Fibroblast of skin of right quadriceps (primary cell): ENCODE measurements at regions not wholly inside any gene's neighbourhood (a gene's known extent, or its start where the extent isn't known, plus 50 kb on each side); places are given as distances from the start of the nearest gene placed in this dataset.

Source experiments
- DNase-seq: peaks from one replicate; pipeline ENCODE4 v3.0.0-alpha.2; 2013

DNA sequence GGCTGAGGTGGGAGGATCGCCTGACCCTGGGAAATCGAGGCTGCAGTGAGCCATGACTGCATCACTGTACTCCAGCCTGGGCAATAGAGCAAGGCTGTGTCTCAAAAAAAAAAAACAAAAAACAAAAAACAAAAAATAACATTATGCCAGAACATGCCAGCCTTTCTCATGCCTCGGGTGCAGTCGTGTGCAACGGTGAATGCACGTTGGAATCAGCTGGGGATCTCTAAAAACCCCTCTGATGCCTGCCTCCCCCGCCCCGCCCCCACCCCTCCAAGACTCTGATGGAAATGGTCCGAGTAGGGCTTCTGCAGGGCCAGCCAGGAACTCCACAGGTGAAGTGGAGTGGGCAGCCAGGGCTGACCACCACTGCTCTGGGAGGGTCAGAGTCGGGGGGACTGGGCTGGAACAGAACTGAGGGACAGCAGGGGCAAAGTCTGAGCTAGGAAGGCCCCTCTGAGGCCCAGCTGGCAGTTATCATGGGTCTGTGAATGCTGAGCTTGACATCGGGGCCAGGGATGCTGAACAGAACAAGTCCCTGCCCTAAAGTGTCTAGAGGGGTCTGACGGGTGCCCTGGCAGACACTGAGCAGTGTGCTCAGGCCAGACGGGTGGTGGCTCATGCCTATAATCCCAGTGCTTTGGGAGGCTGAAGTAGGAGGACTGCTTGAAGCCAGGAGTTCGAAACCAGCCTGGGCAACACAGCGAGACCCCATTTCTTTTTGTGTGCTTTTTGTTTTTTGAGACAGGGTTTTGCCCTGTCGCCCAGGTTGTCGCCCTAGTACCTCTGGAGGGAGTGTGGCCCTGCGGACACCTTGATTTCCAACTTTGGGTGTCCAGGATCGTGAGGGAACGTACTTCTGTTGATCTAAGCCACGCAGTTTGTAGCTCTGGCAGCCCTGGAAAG is 193.4 kb upstream of the GSE1 start:
- no peak for DNase-seq

- peak; percentile 42 for DNase-seq
Measured at GRCh38 chr16:85420501-85421337, 192.4 kb upstream of the GSE1 start.

DNA sequence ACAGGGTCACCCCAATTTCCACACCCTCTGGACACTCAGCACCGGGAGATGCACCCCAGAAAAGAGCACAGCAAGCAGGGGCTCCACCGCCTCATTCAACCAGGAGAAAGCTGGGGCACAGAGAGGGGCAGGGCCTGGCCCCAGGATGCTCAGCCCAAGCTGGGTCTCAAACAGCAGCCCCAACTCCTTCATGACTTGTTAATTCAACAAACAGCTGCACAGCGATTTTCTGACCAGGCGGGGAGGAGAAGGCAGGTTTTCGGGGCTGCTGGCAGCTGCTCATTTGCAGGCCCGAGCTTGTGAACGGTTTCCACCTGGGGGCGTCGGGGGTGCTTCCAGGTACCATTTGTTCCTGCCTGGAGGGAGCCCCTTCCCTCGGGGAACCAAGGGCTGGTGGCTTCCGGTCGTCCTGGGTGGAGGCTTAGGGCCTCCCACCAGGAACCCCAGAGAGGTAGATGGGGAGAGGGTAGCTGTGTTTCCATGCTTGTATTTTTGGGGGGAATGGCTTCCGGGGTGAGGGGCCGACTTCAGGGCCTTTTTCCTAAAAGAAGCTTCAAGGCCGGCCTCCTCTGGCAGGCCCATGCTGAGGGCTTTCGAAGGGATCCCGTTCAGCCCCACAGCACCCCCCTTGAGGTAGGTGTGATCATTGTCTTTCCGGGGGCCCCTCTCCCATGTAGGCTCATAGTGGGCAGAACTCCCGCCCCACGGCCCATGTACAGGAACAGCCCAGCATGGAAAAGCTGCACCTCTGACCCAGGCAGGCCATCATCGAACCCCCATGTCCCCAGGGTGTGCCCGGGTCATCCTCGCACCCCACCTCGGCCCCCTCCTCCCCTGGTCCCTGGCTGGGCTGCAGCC is 191.6 kb upstream of the GSE1 start:
- no peak for DNase-seq

DNA sequence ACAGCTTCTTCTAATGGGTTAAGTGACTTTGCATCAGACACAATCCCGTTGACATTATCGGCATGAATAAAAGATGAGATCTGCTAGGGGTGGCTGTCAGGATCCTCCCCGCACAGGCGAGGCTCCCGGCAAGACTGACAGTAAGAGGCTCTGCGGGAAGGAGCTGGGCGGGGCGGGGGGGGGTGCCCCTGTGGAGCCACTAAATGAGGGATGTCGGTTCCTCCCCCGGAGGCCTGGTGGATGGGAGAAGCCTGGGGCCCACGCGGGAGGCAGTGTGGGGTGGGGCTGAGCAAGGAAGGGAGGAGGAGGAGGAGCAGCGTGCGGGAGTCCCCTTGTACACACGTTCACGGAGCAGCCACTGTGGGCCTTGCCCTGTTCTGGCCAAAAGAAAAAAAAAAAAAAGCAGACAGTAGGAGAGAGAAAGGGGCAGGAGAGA is 190.9 kb upstream of the GSE1 start:
- no peak for DNase-seq

- no peak for DNase-seq
Measured at GRCh38 chr16:85422632-85423550, 190.2 kb upstream of the GSE1 start.

GRCh38 chr16:85423631-85424030 is 189.5 kb upstream of the GSE1 start:
- no peak for DNase-seq

DNA sequence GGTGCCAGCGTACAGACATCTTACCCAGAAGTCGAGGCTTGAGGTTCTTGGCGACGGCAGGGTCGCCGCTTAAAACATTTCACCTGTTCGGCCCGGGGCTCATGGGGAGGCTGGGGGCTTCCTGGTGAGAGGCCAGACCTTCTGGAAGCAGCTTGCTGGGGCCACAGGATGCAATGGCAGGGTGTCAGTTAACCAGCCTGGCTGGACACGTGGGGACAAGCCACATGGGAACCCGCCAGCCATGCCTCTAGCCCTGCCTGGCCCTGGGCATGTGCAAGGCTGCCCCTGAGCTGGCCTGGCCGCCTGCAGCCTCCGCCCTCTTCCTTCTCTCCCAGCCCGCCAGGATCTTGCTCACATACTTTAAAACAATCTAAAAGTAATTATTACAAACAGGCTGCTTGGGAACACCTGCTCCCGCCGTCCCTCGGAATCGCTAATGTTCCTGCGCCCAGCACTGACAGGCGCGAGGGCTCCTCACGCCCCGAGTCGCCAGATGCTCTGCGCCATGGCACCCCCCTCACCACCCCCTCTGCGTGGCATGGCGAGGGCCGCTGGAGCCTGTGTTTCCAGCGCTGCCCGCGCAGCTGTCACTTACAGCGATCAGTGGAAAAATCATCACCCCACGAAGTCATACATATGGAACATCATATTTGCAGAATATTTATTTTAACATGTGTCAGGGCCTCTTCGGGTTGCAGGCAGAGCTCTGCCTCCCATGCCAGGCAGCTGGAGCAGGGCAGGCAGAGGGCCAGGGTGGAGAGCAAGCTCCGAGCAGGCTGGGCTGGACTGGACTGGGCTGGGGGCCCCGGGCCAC is 188.7 kb upstream of the GSE1 start:
- no peak for DNase-seq

- DNase-seq = no peak
Measured at GRCh38 chr16:85425074-85425662, 188.0 kb upstream of the GSE1 start.

- DNase-seq = no peak
Measured at GRCh38 chr16:85426806-85427205, 186.3 kb upstream of the GSE1 start.

- no peak for DNase-seq
Measured at GRCh38 chr16:85428168-85428898, 184.8 kb upstream of the GSE1 start.

- DNase-seq = no peak
Measured at GRCh38 chr16:85428899-85429775, 184.0 kb upstream of the GSE1 start.

- no peak for DNase-seq
Measured at GRCh38 chr16:85429776-85430522, 183.2 kb upstream of the GSE1 start.

DNA sequence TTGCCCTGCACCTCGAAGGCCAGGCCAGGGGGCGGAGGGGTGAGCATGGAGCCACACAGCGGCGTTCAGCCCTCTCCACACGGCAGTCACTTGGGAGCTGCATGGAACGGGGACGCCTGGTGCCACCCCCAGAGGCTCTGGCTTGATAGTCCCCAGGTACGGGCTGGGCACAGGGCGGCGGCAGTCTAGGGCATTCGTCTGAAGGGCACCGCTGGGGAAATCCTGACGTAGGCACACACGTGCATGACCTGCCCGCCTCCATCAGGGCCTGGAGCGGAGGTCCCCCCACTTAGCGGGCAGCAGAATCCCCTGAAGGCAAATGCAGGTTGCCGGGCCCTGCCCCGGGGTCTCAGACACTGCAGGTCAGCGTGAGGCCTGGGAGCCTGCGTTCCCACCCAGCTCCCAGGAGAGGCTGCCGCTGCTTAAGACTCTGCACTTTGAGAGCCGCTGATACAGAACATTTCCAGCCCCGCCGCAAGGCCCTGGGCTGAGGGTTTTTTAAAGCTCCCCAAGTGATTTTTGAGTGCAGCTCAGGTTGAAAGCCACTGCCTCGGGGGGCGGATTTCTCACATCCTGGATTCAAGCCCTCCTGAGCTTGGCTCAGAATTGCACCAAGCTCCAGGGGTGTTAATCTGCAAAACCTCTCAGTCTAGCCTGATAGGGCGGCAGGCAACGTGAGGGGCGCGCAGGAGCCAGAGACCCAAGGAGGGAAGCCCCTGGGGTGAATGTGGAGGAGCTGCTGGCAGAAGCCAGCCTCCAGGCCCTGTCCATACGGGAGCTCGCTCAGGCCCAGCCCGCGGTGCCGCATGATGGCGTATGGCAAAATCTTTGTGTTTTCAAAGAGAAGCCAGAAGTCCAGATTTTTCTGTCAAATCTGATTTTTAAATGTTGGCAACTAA is 182.3 kb upstream of the GSE1 start:
- DNase-seq = no peak

- DNase-seq = no peak
Measured at GRCh38 chr16:85431431-85432124, 181.5 kb upstream of the GSE1 start.

DNA sequence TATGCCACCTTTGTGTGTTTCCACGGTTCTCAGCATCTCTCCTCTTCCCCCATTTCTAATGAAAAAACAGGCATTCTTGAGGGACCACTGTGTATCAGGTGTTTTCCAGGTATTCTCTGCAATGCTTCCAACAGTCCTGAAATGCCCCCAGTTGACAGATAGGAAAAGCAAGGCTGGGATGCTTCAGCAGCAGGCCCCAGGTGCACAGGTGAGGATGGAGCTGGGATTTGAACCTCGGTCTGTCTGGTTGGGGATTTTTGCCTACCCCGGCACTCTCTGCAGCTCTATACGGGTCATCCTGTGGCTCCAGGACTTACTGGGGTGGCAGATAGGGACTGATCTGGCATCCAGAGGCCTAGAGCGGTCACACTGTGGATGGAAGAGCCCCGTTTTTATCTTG is 180.5 kb upstream of the GSE1 start:
- DNase-seq = no peak

GRCh38 chr16:85433477-85433876 is 179.6 kb upstream of the GSE1 start:
- DNase-seq = no peak
